ENCODE measurements at regions not wholly inside any gene's neighbourhood (a gene's known extent, or its start where the extent isn't known, plus 50 kb on each side); places are given as distances from the start of the nearest gene placed in this dataset.
"Not testable (repeated sequence)": the region's sequence is repeated elsewhere in the genome, so short reads cannot be mapped to it uniquely, and the experiment has no call there.

DNA sequence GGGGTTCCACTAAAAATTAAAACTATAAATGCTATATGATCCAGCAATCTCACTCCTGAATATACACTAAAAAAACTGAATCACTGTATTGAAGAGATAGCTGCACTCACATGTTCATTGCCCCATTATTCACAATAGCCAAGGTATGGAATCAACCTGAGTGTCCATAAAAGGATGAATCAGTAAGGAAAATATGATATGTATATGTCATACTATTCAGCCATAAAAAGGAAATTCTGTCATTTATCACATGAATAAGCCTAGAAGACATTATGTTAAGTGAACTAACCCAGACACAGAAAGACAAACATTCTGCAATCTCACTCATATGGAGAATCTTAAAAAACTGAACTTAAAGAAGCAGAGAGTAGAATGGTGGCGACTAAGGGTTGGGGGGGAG, 1376.2 kb upstream of the CDH9 start:
- DNase-seq: no peak

DNA sequence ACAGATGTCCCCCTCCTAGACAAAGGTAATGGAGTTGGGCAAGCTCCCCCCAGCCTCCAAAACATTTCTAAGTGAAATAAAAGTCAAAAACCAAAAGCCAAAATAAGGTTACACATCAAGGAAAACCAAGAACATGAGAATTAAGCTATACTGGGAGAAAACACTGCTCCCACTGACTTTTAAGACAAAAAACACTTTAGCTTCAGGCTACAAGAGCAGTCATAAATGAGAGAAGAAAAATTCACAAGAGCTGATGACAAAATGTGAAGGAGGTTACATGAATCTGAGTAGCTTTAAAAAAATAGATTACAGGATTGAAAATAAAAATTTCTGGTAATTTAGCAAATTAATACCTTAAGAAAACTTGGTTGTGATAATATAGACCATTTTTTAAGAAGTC, 1370.3 kb upstream of the CDH9 start:
- no peak for DNase-seq

DNA sequence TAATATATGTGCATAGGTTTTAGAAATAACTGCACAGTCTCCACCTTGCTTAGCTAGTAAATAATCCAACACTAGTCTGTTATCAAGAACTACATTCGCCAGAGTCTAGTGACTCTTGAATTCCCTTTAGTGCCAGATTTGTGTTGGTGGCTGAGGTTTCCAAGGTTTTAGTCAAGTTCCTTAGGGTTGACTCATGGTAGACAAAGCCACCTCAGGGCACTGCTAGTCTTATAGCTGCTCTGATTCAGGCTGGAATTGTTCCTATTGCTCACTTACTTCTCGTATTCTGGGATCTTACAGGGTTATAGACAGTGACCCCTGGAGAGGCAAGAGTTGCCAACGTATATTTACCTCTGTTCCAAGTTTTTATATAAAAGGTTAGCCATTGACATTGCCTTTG, 1369.8 kb upstream of the CDH9 start:
- no peak for DNase-seq

DNA sequence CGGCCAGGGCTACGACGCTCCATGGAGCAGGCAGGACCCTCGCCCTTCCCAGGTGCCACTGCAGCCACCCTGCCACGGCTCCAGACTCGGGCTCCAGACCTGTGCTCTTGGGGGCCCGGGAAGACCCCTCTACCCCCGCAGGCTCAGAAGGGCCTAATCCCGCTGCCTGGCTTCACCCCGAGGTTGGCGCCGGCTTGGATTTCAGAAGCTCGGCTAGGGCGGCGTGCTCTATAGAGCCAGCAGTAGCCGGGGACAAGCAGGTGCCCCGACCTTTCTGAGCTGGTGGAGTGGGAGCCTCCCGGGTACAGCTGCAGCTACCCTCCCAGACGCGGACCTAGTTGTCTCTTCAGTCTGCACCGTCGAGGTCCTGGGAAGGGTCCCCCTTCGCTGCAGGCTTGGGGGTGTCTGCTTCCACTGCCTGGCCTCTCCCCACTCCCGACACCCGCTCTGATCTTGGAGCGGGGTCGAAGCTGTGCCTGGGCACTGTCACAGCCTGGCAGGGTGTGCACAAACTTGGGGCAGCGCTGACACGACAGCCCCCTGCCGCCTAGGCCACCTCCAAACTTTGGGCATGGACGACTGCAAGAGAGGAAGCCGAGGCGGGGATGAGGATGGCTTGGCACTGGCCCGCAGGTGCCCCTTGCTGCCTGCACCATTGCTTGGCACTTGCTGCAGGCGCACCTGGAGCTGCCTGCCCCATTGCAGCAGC, 1366.1 kb upstream of the CDH9 start:
- DNase-seq: no peak

DNA sequence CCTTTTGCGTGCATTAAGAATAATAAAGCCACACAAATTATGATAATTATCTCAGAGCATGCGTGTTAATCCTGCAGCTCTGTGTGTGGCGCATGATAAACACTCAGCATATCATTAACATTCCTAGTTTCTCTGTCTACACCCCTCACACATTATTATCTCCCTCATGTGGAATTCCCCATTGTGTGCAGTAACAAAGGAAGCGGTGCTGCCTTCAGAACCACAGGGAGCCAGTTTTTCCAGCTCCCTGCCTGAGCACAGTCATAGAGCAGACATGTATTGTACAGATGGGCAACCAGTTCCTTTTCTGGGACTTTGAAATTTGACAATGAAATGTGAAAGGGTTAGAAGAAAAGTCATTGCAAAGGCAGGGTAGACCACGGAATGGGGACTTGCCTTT, 1365.5 kb upstream of the CDH9 start:
- DNase-seq: no peak

DNA sequence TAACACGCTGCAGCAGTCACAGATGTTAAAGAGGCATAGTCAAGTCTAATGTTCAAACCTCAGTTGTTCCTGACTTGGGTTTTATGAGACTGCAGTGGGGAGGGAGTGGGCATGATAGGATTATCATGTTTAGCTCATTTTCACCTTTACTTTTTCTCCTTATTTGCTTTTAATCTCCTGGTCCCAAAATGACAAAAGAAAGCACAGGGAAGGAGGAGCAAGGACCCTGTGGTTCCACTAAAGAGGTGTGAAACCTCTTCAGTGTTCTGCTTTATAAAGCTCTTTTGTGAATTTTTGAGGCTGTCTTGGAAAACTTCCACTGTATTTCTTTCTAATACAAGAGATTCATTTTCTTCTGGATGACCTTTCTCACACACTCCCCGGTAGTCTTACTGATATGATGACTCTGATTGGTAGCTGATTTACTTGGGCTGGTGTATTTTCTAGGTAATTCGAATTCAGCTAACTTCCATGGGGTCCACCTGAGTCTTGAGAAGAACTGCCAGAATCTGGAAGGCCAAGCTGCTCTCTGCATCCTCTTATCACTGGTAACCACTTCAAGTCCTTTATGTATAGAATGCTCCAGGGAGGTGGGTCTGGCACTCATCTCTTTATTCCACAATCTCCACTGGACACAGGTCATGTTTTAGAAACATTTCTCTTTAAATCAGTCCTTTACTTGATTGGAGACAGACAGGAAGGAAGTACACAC, 1364.4 kb upstream of the CDH9 start:
- DNase-seq: no peak

DNA sequence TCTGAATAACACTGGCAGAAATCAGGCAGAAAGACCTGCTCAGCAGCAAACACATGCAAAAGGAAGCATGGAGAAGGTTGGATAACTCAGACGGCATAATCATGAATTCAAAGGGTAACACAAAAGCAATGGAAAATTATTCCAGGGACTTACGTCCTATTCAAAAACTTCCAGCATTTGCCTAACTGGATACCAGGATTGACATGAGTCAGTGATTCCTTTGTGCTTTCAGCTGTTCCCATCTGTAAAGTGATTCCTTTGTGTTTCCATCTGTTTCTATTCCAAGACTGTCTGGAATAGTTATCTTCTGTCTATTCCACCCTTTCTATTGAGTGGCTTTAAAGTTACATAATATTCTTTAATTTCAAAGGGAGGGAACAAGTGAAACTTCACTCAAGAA, 1361.7 kb upstream of the CDH9 start:
- DNase-seq: no peak

DNA sequence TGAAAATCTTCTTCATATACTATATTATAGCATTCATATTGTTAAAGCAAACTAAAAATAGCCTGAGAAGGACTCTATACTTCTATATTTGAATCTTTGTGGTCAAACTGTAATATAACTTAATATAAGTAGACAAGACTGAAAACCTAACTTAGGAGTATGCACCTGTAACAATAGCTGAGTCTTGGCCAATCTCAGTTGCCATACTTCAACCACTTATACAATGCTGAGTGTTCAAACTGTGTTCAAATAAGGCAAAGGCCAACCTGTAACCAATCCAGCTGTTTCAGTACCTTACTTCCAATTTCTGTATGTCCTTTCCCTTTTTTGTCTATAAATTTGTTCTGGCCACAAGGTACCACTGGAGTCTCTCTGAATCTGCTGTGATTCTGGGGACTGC, 1360.8 kb upstream of the CDH9 start:
- no peak for DNase-seq

DNA sequence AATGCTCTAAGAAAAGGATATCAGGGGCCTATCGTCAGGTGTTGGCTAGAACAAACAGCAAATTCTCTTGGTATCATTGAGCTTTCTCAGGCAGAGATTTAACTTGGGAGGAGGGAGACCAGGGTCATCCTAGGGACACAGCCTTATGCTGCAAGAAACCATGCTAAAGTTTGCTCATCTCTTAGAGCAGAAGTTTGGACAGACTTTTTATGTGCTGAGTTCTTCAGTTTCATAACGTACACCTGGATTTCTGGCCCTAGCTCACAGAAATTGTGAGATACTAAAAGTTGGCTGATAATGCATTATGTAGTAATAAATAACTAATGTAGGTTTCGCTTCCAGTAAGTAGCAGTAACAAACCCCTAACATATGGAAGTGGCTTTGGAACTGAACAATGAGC, 1359.8 kb upstream of the CDH9 start:
- DNase-seq: no peak

DNA sequence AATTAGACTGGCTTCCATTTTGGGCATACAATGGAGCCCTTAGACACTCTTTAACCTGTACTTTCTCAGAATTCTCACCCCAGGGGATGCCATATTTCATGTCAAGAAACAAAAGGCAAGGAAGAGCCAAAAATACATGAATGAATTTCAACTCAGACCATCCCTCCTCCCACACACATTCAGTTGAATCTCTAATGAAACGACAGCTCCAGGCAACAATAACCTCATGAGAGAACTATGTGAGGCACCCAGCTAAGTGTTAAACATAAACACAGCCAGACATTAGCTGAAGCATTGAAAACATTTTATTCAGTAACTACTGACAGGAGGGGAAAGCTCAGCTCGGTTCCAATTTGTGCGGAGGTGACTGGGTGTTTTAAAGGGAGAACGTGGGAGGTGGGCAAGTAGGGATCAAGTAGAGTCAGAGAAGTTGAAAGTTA, 1359.1 kb upstream of the CDH9 start:
- DNase-seq: no peak

DNA sequence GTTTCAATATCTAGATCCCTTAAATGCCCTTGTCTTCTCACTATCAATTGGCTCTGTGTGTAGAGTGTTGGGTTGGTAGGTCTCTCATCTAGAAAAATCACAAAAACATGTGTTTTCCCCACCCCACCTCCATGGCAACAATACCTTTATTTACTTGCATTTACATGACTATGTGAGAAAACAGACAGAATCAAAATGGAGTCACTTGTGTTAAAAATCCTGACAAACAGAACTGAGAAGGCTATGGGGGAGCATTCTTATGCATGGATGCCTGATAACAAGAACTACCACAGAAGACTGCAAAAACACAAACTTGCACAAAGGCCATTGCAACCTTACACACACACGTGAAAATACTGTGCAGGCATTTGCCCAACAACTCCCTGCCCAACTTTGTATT, 1352.9 kb upstream of the CDH9 start:
- DNase-seq: no peak

DNA sequence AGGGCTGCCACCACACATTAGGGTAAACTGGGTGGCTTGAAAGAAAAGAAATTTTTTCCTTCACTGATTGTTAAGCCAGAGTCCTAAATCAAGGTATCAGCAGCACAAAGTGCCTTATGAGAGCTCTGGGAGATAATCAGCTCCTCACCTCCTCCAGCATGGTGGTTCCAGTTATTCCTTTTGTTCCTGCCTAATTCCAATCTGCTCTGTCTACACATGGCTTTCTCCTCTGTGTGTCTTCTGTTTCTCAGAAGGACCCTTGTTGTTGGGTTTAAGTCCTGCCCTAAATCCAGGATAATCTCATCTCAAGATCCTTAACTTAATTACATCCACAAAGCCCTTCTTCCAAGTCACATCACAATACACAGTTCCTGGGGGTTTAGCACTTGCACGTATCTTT, 1352.0 kb upstream of the CDH9 start:
- no peak for DNase-seq

DNA sequence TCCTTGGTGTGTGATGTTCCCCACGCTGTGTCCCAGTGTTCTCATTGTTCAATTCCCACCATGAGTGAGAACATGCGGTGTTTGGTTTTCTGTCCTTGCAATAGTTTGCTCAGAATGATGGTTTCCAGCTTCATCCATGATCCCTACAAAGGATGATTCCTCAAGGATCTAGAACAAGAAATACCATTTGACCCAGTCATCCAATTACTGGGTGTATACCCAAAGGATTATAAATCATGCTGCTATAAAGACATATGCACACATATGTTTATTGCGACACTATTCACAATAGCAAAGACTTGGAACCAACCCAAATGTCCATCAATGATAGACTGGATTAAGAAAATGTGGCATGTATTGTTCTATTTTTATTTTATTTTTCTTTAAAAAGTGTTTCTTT, 1351.3 kb upstream of the CDH9 start:
- DNase-seq: not testable (repeated sequence)

DNA sequence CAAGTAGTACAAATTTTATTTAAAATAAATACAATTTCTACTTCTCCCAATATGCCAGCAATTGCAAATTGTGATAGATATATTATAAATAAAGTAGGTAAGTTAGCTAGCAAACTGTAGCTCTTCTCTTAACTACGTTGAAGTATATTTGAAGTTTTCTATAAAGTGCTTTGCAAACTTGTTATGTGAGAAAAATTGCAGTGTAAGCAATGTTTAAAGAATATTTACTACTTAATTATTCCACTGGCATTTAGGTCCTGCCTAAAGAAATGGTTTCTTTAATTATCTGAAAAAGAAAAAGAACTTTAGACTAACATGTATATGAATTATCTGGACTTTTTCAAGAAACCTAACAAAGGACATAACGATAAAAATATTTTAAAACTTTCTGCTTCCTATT, 1350.0 kb upstream of the CDH9 start:
- no peak for DNase-seq

DNA sequence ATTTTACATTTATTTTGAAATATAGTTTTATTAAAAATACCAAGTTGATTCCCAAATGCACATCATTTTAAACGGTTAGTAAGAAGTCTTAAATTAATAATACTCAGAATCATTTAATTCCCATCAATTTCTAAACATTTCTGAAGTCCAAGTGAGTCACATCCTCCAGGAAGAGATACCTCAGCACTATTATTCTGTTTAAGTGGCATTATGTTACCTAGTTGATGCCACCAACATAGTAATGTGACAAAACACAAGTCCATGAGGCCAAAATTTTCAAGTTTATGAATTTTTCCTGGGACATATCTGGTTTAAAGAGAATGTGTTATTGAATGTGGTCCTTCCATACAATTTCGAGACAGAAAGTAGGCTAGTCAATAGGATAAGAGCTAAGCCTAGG, 1348.3 kb upstream of the CDH9 start:
- DNase-seq: no peak

DNA sequence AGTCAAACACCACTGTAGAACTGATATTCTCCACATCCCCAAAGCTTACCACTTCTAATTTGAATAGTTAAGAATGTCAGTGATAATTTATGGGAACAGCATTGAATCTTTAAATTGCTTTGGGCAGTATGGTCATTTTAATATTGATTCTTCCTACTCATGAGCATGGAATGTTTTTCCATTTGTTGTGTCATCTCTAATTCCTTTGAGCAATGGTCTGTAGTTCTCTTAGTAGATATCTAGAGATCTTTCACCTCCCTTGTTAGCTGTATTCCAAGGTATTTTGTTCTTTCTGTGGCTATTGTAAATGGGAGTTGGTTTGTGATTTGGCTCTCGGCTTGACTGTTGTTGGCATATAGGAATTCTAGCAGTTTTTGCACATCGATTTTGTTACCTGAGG, 1341.8 kb upstream of the CDH9 start:
- no peak for DNase-seq

DNA sequence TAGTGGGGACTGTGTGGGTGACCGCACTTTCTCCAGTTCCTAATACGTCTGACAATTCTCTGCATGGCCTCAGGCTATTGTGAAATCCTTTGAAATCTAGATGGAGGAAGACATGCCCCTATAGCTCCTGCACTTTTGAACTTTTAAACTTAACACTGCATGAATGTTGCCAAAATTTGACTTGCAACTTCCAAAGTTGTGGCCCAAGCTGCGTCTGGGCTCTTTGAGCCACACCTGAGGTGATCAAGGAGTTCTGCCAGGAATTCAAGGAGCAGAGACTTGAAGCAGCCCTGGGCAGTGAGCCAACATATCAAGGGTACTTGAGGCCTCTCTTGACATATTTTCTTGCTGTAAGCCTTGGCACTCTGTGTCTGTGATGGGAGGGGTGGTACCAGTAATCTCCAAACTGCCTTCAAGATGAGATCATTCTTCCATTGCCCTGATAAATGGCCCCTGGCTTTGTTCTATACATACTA, 1336.1 kb upstream of the CDH9 start:
- peak; percentile 17 for DNase-seq

DNA sequence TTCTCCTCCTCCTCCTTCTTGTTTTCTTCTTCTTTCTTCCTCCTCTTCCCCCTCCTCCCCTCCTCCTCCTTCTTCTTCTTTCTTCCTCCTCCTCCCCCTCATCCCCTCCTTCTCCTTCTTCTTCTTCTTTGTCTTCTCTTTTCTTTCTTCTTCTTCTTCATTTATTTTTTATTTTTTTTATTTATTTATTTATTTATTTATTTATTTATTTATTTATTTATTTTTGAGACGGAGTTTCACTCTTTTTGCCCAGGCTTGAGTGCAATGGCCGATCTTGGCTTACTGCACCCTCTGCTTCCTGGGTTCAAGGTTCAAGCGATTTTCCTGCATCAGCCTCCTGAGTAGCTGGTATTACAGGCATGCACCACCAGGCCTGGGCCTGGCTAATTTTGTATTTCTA, 1332.5 kb upstream of the CDH9 start:
- DNase-seq: no peak

DNA sequence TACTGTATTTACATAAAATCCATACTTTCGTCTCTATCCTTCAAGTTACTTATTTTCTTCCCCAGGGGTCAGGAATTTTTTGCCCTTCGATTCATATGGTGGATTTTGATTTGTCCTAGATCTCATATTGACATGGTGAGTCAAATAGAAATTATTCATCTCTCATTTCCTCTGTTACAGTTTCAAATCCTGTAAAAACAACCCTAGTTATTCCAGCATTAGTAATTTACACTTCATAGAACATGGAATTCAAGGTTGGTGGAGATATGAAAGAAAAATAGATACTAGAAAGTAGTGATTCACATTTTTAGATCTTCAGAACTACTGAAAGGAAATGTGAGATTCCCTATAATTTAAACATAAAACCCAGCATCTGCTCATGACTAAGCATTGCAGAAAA, 1331.0 kb upstream of the CDH9 start:
- no peak for DNase-seq

DNA sequence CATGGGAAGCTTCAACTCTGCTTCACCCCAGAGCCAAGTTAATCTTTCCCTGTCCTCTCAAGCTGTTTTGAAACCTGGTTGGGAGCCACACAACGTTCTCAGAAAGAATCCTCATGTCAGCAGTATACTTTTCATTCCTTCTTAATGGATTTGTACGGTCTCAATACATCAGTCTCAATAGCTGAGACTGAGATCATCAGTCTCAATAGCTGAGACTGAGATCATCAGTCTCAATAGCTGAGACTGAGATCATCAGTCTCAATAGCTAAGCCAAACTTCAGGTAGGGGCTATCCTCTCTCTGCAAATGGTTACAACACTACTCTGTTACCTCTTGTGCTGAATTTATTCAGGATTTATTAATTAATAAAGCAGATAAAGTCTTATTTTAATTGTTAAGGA, 1317.4 kb upstream of the CDH9 start:
- no peak for DNase-seq

DNA sequence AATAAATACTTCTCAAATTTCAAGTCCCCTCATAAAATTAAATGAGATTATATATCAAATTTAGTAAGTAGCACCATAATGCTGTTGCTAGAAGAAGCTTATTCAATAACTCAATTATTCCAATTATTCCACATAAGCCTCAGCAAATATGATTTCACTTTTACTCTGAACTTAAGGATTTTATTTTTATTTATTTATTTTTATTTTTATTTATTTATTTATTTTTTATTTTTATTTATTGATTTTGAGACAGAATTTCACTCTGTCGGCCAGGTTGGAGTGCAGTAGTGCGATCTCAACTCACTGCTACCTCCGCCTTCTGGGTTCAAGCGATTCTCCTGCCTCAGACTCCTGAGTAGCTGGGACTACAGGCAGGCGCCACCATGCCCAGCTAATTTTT, 1308.3 kb upstream of the CDH9 start:
- no peak for DNase-seq

DNA sequence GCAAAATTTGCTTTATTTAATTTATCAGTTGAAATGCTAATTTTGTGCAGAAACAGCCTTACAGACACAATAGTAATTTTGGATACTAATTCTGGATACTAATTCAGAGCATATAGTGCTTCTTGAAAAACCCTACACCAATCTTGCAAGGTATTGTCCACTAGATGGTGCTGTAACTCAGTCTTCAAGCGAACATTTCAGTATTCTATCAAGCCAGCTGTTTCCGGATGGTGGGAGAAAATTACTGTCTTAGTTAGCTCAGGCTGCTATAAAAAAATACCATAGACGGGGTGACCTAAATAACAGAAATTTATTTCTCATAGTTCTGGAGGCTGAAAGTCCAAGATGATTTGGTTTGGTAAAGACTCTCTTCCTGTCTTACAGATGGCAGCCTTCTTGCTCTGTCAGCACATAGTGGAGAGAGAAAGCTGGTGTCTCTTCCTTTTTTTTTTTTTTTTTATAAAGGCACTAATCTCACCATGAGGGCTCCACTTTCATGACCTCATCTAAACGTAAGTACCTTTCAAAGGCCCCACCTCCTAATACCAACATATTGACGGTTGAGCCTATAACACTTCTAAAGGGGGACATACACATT, 1306.5 kb upstream of the CDH9 start:
- DNase-seq: peak; percentile 4

DNA sequence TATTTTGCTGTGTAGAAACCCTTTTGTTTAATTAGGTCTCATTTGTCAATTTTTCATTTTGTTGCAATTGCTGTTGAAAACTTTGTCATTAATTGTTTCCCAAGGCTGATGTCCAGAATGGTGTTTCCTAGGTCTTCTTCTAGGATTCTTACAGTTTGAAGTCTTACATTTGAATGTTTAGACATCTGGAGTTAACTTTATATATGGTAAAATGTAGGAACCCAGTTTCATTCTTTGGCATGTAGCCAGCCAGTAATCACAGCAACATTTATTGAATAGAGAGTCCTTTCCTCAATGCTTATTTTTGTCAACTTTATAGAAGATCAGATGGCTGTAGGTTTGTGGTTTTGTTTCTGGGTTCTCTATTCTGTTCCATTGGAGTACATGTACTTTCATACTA, 1290.8 kb upstream of the CDH9 start:
- DNase-seq: no peak

DNA sequence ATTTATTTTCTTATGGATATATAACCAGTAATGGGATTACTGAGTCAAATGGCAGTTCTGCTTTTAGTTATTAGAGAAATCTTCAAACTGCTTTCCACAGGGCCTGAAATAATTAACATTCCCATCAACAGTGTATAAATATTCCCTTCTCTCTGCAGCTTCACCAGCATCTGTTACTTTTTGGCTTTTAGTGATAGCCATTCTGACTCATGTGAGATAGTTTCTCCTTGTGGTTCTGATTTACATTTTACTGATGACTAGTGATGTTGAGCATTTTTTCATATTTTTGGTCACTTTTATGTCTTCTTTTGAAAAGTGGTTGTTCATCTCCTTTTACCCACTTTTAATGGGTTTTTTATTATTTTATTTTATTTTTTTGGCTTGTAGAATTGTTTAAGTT, 1290.3 kb upstream of the CDH9 start:
- DNase-seq: no peak
